Neural cell (in vitro differentiated cells): ENCODE measurements at regions not wholly inside any gene's neighbourhood (a gene's known extent, or its start where the extent isn't known, plus 50 kb on each side); places are given as distances from the start of the nearest gene placed in this dataset.

Source experiments
- CTCF ChIP-seq: fragments of 450-650 bp; IDR thresholded peaks from 2 replicates; pipeline ENCODE4 v1.5.1; 2014; ENCODE audit warnings: antibody characterized with exemption, mild to moderate bottlenecking, moderate library complexity; ENCODE audit not compliant: poor library complexity, severe bottlenecking
- EP300 ChIP-seq: fragments of 450-650 bp; conservative IDR thresholded peaks from 2 replicates; pipeline ENCODE4 v1.6.1; 2014; ENCODE audit warnings: antibody characterized with exemption, mild to moderate bottlenecking, moderate library complexity; ENCODE audit not compliant: poor library complexity, severe bottlenecking
- EZH2 ChIP-seq: fragments of 200-600, 300-800 bp; shearing (Covaris generic), sonication (generic); IDR thresholded peaks from 2 replicates; pipeline ENCODE4 v1.6.1; 2014; ENCODE audit warnings: antibody characterized with exemption, low read length, borderline replicate concordance, mild to moderate bottlenecking; ENCODE audit not compliant: insufficient read depth, poor library complexity, severe bottlenecking
- RAD21 ChIP-seq: fragments of 450-650 bp; conservative IDR thresholded peaks from 2 replicates; pipeline ENCODE4 v1.6.1; 2014; ENCODE audit warnings: antibody characterized with exemption, mild to moderate bottlenecking, moderate library complexity
- REST ChIP-seq: IDR thresholded peaks from 2 replicates; pipeline ENCODE4 v1.6.1; 2012; ENCODE audit warnings: borderline replicate concordance

- no peak for TF ChIP-seq CTCF
- TF ChIP-seq REST = no peak
- TF ChIP-seq EP300 = no peak
- TF ChIP-seq EZH2 = no peak
- TF ChIP-seq RAD21 = no peak
These were observed 171.2 kb downstream of the ADCYAP1 start for GRCh38 chr18:1075876-1076275.
